Stimulated activated CD8-positive, alpha-beta memory T cell treated with anti-CD3 and anti-CD28 coated beads, Interleukin-15, amount 100 ng/mL, for 48 hours (primary cell): ENCODE measurements at regions not wholly inside any gene's neighbourhood (a gene's known extent, or its start where the extent isn't known, plus 50 kb on each side); places are given as distances from the start of the nearest gene placed in this dataset.
"Not testable (repeated sequence)": the region's sequence is repeated elsewhere in the genome, so short reads cannot be mapped to it uniquely, and the experiment has no call there.

Experiments
- DNase-seq, 2 donors: peaks; one replicate each; pipeline ENCODE4 v3.0.0-alpha.2; 2020; ENCODE audit warnings: low read depth in 2 of 2

DNA sequence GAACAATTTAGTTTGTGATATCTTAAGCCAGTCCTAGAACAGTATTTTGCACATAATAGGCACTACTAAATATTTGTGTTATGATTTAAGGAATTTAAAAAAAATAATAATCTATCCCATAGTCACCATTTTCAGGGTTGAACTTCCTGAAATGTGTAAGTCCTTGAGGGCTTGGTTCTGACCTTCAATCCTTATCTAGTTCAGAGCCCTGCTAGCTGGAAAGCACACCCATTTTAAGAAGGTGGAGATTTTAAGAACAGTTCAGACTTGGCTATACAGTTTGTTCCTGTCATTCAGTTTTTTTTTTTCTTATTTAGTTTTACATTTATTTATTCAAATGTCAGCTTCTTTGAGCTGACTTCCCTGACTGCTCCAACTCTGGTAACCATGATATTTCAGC lies 183.4 kb upstream of the MAGI2 start:
- no peak for DNase-seq

DNA sequence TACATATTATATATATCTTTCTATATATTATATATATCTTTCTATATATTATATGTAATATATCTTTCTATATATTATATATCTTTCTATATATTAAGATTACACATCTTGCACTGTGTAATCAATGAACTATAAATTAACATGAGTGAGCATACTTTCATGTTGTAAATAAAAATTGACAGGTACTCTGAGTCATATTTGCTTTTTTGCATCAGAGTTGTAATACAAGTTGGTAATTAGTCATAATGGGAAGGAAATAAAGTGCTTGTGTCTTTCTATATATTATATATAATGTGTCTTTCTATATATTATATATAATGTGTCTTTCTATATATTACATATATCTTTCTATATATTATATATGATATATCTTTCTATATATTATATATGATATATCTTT lies 172.5 kb upstream of the MAGI2 start:
- not testable (repeated sequence) for DNase-seq

- no peak for DNase-seq
These were observed 170.9 kb upstream of the MAGI2 start for GRCh38 chr7:79624336-79624735.

GRCh38 chr7:79622781-79623180 lies 169.3 kb upstream of the MAGI2 start:
- no peak for DNase-seq

GRCh38 chr7:79620291-79620690 lies 166.8 kb upstream of the MAGI2 start:
- DNase-seq: no peak

GRCh38 chr7:79619216-79619615 lies 165.7 kb upstream of the MAGI2 start:
- DNase-seq: no peak

DNA sequence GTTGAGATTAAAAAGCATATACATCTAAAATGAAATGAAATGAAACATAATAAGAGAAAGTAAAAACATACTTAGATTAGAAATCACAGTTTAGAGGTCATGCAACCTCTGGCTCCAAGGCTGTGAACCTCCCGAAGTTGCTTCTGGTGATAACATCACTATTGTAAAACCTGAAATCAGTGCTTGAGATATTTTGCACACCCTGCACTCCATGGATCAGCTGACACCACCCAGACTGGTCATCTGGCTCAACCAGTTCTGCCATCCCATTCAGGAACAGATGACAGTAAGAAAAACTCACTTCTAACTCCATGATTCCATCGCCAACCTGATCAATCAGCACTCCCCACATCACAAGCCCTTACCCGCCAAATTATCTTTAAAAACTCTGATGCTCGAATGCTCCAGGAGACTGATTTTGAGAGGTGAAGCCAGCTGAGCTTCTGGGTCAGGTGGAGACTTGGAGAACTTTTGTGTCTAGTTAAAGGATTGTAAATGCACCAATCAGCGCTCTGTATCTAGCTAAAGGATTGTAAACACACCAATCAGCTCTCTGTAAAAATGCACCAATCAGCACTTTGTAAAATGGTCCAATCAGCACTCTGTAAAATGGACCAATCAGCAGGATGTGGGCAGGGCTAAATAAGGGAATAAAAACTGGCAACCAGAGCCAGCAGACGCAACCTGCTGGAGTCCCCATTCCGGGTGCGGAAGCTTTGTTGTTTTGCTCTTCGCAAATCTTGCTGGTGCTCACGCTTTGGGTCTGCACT lies 162.6 kb upstream of the MAGI2 start:
- no peak for DNase-seq

DNA sequence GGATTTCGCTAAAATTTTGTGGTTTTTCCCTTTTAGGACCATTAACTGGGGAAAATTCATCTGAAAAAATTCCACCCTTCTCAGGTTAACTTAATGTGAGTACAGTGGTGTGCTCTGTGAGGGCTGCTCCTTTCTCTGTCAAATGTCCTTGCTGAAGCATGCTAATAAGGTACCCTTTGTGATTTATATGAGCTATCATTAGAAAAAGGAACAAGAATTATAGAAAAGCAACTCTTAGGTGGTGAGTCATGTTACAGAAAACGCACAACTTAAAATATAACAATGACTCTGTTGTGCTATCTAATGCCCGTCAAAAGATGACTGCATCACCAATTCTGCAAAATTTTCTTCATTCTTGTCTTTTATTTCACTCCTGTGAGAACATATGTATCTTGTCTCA lies 162.0 kb upstream of the MAGI2 start:
- DNase-seq: no peak

GRCh38 chr7:79612903-79613302 lies 159.4 kb upstream of the MAGI2 start:
- DNase-seq: no peak

DNA sequence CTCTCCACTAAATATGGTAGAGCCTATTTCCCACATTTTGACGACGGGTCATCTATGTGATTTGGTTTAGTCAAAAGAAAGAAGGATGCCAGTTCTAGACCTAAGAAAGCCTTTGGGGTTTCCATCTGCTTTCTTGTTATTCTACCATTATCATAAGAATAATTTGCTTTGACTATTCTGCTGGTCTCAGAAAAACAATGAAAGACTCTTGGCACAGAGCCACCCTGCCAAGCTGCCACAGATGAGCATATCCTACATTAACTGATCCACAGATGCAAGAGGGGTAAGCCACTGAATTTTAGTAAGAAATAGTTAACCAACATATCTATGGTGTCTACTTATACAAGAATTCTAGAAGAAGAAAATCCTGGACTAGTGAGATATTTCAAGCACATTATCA lies 158.6 kb upstream of the MAGI2 start:
- DNase-seq: no peak

GRCh38 chr7:79610748-79611304 lies 157.4 kb upstream of the MAGI2 start:
- no peak for DNase-seq

DNA sequence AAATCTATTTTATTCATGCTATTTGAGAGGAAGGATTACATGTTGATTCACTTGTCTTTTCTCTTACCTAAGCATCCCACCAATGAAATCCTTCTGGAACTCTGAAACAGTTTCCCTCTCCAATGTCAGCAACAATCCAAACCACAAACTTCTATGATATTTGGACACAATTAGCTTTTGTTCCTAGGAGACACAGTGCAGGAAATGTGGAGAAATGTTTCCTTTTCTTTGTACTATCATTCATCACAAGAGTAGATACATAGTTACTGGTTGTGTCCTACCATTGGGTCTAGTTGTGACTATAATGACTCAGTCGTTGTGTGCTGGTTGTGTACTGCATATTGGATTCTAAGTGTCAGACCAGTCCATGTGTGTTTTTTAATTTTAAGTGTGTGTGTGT lies 156.8 kb upstream of the MAGI2 start:
- no peak for DNase-seq

GRCh38 chr7:79608005-79608404 lies 154.5 kb upstream of the MAGI2 start:
- no peak for DNase-seq

- DNase-seq: no peak
These were observed 151.4 kb upstream of the MAGI2 start for GRCh38 chr7:79604841-79605240.

DNA sequence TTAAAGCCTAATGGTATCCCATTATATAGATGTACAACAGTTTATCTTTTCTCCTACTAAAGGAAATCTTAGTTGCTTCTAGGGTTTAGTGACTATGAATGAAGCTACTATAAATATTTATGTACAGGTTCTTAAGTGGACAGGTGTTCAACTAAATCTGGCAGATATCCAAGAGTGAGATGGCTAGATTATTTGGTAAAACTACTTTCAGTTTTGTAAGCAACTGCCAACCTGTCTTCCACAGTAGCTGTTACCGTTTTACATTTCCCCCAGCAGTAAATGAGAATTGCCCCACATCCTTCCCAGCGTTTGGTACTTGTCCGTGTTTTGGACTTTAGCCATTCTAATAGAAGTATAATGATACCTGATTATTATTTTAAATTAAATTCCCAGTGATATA lies 144.9 kb upstream of the MAGI2 start:
- DNase-seq: no peak

- DNase-seq: not testable (repeated sequence)
These were observed 141.2 kb upstream of the MAGI2 start for GRCh38 chr7:79594671-79595070.

GRCh38 chr7:79593866-79594301 lies 140.4 kb upstream of the MAGI2 start:
- no peak for DNase-seq

DNA sequence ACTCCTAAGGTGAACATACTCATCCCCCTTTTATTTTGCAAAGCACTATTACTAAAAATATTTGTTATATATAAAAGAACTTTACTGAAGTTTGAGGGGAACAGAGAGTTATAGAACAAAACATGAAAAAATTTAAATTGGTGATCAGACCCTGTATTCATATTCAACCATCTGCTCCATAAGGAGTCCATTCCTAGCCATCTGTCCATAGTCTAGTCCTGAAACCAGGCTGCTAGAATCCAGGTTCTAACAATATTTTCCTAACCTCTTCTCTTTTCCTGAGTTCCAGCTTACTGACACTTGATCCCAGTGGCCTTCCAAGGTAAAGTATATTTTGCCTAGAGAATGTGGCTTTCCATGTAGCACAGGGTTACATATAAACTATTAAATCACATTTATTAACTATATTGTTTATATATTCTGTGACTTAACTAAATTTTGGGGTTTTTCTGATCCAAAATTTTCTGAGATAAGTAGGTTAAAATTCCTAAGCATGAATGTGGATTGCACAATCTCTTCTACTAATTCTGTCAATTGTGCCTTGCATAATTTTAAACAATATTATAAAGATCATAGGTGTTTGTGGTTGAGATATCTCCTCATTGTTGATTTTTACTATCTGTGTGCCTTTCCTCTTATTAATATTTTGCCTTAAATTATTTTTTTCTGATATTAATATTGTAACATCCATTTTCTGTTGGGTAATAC lies 137.6 kb upstream of the MAGI2 start:
- no peak for DNase-seq

DNA sequence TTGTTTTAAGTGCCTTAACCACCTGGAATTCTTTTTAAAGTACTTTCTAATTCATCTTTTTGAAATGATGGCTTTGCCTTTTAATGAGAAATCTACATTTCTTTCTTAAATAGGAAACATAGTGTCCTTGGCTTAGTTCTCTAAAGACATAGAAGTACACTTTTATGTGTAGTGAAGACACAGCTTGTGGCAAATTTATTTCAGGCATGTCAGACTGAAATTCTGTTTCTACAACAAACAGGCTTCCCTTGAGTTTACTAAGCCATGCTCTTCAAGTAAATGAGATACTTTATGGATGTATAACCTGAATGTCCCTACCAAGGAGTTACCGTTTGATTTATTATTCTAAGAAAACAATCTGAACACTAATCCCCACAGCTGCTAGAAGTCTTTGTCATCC lies 136.9 kb upstream of the MAGI2 start:
- no peak for DNase-seq

GRCh38 chr7:79570903-79571302 lies 117.4 kb upstream of the MAGI2 start:
- DNase-seq: no peak

GRCh38 chr7:79563821-79564522 lies 110.5 kb upstream of the MAGI2 start:
- DNase-seq: no peak

- DNase-seq: no peak
These were observed 102.1 kb upstream of the MAGI2 start for GRCh38 chr7:79555571-79555970.
